ENCODE measurements at regions not wholly inside any gene's neighbourhood (a gene's known extent, or its start where the extent isn't known, plus 50 kb on each side); places are given as distances from the start of the nearest gene placed in this dataset.

- TF ChIP-seq CTCF (conservative IDR thresholded peaks at IDR 0.05; ENCODE audit: low read depth, low read length) (no peak), EZH2 (IDR thresholded peaks at IDR 0.05; ENCODE audit: borderline replicate concordance, low read depth, low read length, poor library complexity, severe bottlenecking) (no peak)
These were observed 197.0 kb upstream of the EEA1 start for GRCh38 chr12:93126069-93126474.
